Peyer's patch (tissue), 4 donors: ENCODE measurements at regions not wholly inside any gene's neighbourhood (a gene's known extent, or its start where the extent isn't known, plus 50 kb on each side); places are given as distances from the start of the nearest gene placed in this dataset.

Source experiments
- POLR2A ChIP-seq, 2 donors: fragments of 450-650 bp; IDR thresholded peaks; one replicate each; pipeline ENCODE4 v1.5.1; 2017; ENCODE audit warnings: antibody characterized with exemption in 2 of 2, mild to moderate bottlenecking in 2 of 2, moderate library complexity in 2 of 2
- TF ChIP-seq, protein P1 (sequence below), 6 experiments: fragments of 450-650 bp in 4 of 6; fragments of 200-600 bp in 2 of 6; sonication (generic) in 1 of 6; IDR thresholded peaks; one replicate each; pipeline ENCODE4 v1.5.1; 2017 to 2019; ENCODE audit warnings: antibody characterized with exemption in 6 of 6, mild to moderate bottlenecking in 3 of 6, moderate library complexity in 1 of 6

DNA sequence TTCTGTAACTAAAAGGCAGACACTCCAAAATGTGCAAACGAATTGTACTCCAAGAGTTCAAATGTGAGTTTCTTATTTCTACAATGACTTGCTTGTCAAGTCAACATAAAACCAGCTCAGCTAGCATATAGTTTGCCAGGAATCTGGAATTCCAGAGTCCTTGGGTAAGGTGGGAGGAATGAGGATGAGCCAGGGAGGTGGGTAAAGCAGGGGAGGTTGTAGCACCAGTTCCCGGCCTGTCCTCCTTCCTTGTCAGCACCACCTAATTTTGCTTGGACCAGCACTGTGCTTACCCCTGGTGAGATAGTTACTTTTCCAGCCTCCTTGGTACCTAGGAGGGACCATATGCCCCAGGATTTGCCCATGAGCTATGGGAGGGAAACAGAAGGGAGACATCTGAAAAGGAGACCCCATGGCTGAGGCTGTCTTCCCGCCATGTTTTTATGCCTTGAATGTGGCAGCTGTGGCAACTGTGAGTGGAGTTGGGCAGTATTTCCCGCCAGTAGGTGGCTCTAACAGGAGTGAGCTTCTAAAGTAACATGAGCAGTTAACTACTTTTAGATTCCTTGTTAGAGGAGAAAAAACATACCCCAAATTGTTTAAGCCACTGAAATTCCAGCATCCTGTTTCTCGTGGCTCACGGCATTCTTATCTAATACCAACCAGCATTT is 302.5 kb downstream of the TENT4A start:
- TF ChIP-seq, protein P1, sequence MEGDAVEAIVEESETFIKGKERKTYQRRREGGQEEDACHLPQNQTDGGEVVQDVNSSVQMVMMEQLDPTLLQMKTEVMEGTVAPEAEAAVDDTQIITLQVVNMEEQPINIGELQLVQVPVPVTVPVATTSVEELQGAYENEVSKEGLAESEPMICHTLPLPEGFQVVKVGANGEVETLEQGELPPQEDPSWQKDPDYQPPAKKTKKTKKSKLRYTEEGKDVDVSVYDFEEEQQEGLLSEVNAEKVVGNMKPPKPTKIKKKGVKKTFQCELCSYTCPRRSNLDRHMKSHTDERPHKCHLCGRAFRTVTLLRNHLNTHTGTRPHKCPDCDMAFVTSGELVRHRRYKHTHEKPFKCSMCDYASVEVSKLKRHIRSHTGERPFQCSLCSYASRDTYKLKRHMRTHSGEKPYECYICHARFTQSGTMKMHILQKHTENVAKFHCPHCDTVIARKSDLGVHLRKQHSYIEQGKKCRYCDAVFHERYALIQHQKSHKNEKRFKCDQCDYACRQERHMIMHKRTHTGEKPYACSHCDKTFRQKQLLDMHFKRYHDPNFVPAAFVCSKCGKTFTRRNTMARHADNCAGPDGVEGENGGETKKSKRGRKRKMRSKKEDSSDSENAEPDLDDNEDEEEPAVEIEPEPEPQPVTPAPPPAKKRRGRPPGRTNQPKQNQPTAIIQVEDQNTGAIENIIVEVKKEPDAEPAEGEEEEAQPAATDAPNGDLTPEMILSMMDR (IDR thresholded peaks at IDR 0.05): no peak
- no peak for TF ChIP-seq POLR2A (IDR thresholded peaks at IDR 0.05)
